Renal cortex interstitium (tissue), 11 donors: ENCODE measurements at regions not wholly inside any gene's neighbourhood (a gene's known extent, or its start where the extent isn't known, plus 50 kb on each side); places are given as distances from the start of the nearest gene placed in this dataset.

Source experiments
- DNase-seq, 11 donors: peaks; one replicate each; pipeline ENCODE4 v3.0.0-alpha.2; 2013; ENCODE audit warnings: low read depth in 9 of 11, low spot score in 4 of 11; ENCODE audit errors: extremely low read depth in 1 of 11

GRCh38 chr7:118298771-118299170 is 74.3 kb downstream of the ANKRD7 start:
- no peak for DNase-seq

DNA sequence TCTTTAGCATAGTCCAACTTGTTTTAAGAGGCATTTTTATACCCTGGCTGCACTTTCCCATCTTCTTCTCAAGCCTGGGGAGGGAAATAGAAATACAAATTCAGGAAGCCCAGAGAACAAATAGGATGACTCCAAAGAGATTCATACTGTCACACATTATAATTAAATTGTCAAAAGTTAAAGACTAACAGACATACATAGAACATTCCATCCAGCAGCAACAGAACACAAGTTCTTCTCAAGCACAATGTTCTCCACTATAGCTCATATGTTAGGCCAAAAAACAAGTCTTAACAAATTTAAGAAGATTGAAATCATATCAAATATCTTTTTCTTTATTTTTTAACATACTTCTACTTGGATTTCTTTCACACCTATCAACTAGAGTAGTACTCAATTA is 75.7 kb downstream of the ANKRD7 start:
- no peak for DNase-seq

GRCh38 chr7:118304100-118304499 is 79.6 kb downstream of the ANKRD7 start:
- DNase-seq = no peak

- no peak for DNase-seq
Observed at GRCh38 chr7:118305671-118306070, 81.2 kb downstream of the ANKRD7 start.

- DNase-seq = no peak
Observed at GRCh38 chr7:118306771-118307170, 82.3 kb downstream of the ANKRD7 start.

DNA sequence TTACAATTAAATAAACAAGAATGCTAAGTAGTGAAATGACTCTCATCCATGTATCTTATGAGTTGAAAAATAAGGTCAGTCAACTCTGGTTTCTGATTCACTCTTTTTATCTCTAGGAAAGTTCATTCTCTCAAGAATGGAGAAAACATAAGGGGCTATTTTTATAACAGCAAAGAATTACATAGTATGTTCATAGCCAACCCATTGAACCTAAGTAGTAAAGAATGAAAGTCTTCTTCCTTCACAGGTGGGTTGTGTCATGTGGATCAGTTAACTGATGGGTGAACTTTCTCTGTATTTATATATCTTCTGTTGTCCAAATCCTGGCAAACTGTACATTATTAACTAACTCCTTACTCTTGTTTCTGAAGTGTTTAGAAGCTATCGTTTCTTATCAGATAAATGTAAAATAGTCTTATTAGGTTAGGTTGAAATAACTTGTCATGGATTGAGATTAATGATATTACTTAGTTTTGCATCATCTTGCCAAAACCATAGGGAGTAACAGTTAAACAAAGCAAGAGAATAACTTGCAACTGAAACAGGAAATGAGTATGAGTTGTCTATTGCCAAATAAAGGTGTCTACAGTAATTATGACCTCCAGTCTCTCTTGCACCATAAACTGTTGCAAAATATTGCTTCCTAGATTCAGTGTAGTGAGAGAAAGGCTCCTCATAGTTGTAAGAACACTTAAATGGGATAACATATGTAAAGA is 86.8 kb downstream of the ANKRD7 start:
- DNase-seq = no peak

- DNase-seq = no peak
Observed at GRCh38 chr7:118312051-118312450, 87.5 kb downstream of the ANKRD7 start.

GRCh38 chr7:118312966-118313365 is 88.5 kb downstream of the ANKRD7 start:
- no peak for DNase-seq

GRCh38 chr7:118324790-118325449 is 100.4 kb downstream of the ANKRD7 start:
- DNase-seq = no peak

GRCh38 chr7:118325450-118325808 is 100.9 kb downstream of the ANKRD7 start:
- DNase-seq = no peak

GRCh38 chr7:118327174-118327573 is 102.7 kb downstream of the ANKRD7 start:
- peak in 1 of 11 donors; percentile 2 for DNase-seq

DNA sequence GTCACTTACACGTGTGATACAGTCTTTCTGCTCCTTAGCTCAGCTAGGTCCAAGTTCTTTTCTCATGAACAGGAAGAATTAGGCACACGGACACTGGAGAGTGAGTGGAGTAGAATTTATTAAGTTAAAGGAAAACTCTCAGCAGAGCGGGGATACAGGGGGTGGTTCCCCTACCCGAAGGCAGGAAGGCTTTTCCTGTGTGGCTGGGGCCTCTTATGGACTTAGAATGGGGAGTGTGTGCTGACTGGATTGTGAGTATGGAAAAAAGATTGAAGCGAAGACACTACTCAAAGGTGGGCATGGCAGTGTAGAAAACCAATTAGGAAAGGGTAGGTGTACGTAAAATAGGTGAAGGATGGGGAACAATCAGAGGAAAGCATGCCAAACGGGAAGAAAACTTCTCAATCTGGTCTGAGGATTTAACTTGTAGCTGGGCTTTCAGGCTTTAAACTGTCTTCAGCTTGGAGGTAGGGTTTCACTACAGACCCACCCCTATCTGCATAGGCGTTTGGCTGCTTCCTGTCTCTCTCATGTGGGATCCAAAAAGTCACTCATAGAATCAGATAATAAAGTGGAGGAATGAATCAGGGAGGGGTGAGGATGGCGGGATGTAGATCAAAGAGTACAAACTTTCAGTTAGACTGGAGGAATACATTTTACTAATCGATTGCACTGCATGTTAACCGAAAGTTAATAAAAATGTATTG is 104.2 kb downstream of the ANKRD7 start:
- no peak for DNase-seq

DNA sequence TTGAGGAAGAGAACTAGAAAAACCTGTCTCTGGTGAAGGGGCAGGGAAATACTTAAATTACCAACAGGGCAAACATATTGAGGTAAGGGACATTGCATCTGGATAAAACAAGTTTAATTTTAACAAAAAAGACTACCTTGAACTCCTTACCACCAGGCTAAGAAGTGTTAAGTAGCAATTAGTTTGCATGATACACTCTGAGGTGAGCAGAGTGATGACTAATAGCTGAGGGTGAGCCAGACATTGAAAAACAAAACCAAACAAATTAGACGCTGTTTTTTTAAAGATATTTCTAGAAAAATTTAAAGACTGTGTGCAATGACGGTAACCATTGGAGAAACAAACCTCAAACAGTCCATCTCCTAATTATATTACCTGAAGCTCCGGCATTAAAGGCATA is 105.9 kb downstream of the ANKRD7 start:
- DNase-seq = no peak

DNA sequence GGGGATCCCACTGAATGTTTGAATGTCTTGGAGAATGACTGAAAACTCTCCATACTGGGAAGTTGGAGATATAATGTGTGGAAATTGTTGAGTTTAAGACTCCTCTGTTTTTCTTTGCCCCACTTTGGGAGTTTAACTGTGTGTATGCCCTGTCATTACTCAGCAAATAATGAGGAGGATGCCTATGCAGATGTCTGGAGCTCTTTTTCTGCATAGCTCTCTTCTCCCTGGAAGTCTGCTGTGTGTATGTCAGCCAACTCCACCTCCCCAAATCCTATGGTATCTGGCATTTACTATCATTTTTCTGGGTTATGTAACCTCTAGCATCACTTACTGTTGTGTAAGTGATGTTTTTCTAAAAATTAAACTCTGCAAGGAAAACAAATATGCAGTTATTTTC is 122.2 kb downstream of the ANKRD7 start:
- DNase-seq = no peak

- no peak for DNase-seq
Observed at GRCh38 chr7:118349604-118350003, 125.1 kb downstream of the ANKRD7 start.

DNA sequence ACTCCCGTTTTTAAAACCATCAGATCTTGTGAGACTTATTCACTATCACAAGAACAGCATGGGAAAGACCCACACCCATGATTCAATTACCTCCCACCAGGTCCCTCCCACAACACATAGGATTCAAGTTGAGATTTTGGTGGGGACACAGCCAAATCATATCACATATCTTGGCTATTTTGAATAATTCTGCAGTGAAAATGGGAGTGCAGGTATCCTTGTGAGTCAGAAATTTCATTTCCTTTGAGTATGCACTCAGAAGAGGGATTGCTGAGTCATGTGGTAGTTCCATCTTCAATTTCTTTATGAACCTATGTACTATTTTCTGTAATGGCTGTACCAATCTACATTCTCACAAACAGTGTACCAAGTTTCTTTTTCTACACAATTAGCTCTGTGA is 125.8 kb downstream of the ANKRD7 start:
- DNase-seq = no peak

- DNase-seq = peak in 1 of 11 donors; percentile 1
Observed at GRCh38 chr7:118352867-118353453, 128.5 kb downstream of the ANKRD7 start.

DNA sequence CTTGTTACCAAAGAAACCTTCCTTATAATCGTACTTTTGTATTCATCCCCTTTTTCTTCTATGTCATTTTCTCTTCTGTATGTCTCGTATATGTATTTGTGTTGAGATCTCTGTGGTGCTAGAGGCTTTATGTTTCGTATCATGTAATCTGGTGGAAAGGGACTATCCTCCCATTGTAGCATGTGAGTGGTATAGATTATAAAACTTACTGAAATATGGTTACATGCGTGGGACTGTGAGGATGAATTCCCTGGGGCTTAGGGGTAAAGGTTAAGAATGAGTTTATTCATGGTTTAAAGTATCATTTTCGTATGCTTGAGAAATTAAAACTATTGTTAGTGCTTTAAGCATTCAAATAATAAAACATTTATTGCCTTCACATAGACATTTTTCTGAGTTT is 141.9 kb downstream of the ANKRD7 start:
- DNase-seq = no peak

DNA sequence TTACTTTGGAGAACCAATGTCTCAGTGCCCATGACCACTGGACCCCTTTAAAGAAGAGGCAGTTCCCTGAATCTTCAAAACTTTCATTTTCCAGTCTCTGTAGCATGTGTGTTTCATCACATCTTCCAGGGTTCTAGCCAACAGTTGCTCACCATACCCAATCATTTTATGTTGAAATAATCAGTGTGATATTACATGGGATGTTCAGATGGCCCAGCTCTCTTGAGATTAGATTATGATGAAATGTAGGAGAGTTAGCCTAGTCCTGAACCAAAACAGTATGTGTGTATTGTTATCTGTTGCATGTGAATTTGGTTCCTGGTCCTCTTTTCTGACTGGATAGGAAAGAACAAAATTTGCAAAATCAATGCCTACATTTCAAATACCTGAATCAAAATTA is 144.5 kb downstream of the ANKRD7 start:
- DNase-seq = no peak

- DNase-seq = no peak
Observed at GRCh38 chr7:118369987-118370386, 145.5 kb downstream of the ANKRD7 start.
